COLO829 (cell line): ENCODE measurements at regions not wholly inside any gene's neighbourhood (a gene's known extent, or its start where the extent isn't known, plus 50 kb on each side); places are given as distances from the start of the nearest gene placed in this dataset.
A peak's percentile ranks its signal among the peaks of the same experiment; 100 is the strongest.
"Not testable (repeated sequence)": the region's sequence is repeated elsewhere in the genome, so short reads cannot be mapped to it uniquely, and the experiment has no call there.

Experiments used
- DNase-seq: peaks from one replicate; pipeline ENCODE4 v3.0.0; 2012; ENCODE audit warnings: low spot score

- DNase-seq, result no peak
These were observed 58.6 kb upstream of the SHISA6 start for GRCh38 chr17:11182430-11182829.

- no peak for DNase-seq
These were observed 62.4 kb upstream of the SHISA6 start for GRCh38 chr17:11178581-11178980.

- DNase-seq, result no peak
These were observed 63.7 kb upstream of the SHISA6 start for GRCh38 chr17:11177340-11177739.

- DNase-seq, result no peak
These were observed 64.5 kb upstream of the SHISA6 start for GRCh38 chr17:11176549-11176948.

GRCh38 chr17:11170881-11171280, 70.1 kb upstream of the SHISA6 start:
- no peak for DNase-seq

- no peak for DNase-seq
These were observed 89.1 kb upstream of the SHISA6 start for GRCh38 chr17:11151818-11152425.

GRCh38 chr17:11150906-11151511, 90.0 kb upstream of the SHISA6 start:
- DNase-seq, result not testable (repeated sequence)

- DNase-seq, result peak; percentile 41
These were observed 96.4 kb upstream of the SHISA6 start for GRCh38 chr17:11144358-11145233.

- no peak for DNase-seq
These were observed 98.8 kb upstream of the SHISA6 start for GRCh38 chr17:11142231-11142630.

GRCh38 chr17:11140501-11140900, 100.5 kb upstream of the SHISA6 start:
- DNase-seq, result no peak

GRCh38 chr17:11140043-11140442, 101.0 kb upstream of the SHISA6 start:
- DNase-seq, result no peak

- DNase-seq, result no peak
These were observed 103.0 kb upstream of the SHISA6 start for GRCh38 chr17:11138023-11138422.

GRCh38 chr17:11135819-11136218, 105.2 kb upstream of the SHISA6 start:
- no peak for DNase-seq

GRCh38 chr17:11130367-11130766, 110.6 kb upstream of the SHISA6 start:
- no peak for DNase-seq

- no peak for DNase-seq
These were observed 118.1 kb upstream of the SHISA6 start for GRCh38 chr17:11122908-11123307.

- no peak for DNase-seq
These were observed 119.5 kb upstream of the SHISA6 start for GRCh38 chr17:11121341-11121985.

GRCh38 chr17:11109106-11109505, 131.9 kb upstream of the SHISA6 start:
- DNase-seq, result no peak

GRCh38 chr17:11105141-11105540, 135.9 kb upstream of the SHISA6 start:
- no peak for DNase-seq

- DNase-seq, result no peak
These were observed 143.9 kb upstream of the SHISA6 start for GRCh38 chr17:11097121-11097520.

- DNase-seq, result no peak
These were observed 146.7 kb upstream of the SHISA6 start for GRCh38 chr17:11094331-11094730.

GRCh38 chr17:11086646-11087340, 154.2 kb upstream of the SHISA6 start:
- DNase-seq, result no peak

GRCh38 chr17:11082559-11082958, 158.5 kb upstream of the SHISA6 start:
- no peak for DNase-seq
